Activated CD4-positive, alpha-beta T cell treated with anti-CD3 and anti-CD28 coated beads, Interleukin-2, amount 50 U/mL, for 48 hours (primary cell): ENCODE measurements at regions not wholly inside any gene's neighbourhood (a gene's known extent, or its start where the extent isn't known, plus 50 kb on each side); places are given as distances from the start of the nearest gene placed in this dataset.
"Not testable (repeated sequence)": the region's sequence is repeated elsewhere in the genome, so short reads cannot be mapped to it uniquely, and the experiment has no call there.

Experiments
- DNase-seq, 2 experiments: peaks; one replicate each; pipeline ENCODE4 v3.0.0-alpha.2; 2020

- DNase-seq: no peak
Observed at GRCh38 chr14:89078021-89078795, 253.8 kb downstream of the TTC8 start.

GRCh38 chr14:89085231-89085731 is 260.8 kb downstream of the TTC8 start:
- DNase-seq: no peak

- DNase-seq: no peak
Observed at GRCh38 chr14:89085737-89086382, 261.4 kb downstream of the TTC8 start.

GRCh38 chr14:89088530-89088929 is 264.1 kb downstream of the TTC8 start:
- DNase-seq: no peak

- DNase-seq: no peak
Observed at GRCh38 chr14:89089330-89089729, 264.9 kb downstream of the TTC8 start.

- no peak for DNase-seq
Observed at GRCh38 chr14:89091781-89092180, 267.3 kb downstream of the TTC8 start.

GRCh38 chr14:89093083-89093730 is 268.8 kb downstream of the TTC8 start:
- DNase-seq: no peak

GRCh38 chr14:89095036-89095435 is 270.6 kb downstream of the TTC8 start:
- no peak for DNase-seq

- no peak for DNase-seq
Observed at GRCh38 chr14:89096946-89097345, 272.5 kb downstream of the TTC8 start.

- DNase-seq: no peak
Observed at GRCh38 chr14:89098254-89098653, 273.8 kb downstream of the TTC8 start.

- DNase-seq: not testable (repeated sequence)
Observed at GRCh38 chr14:89104171-89104817, 279.8 kb downstream of the TTC8 start.

- DNase-seq: not testable (repeated sequence)
Observed at GRCh38 chr14:89104861-89105260, 280.4 kb downstream of the TTC8 start.
